T-cell (primary cell): ENCODE measurements at regions not wholly inside any gene's neighbourhood (a gene's known extent, or its start where the extent isn't known, plus 50 kb on each side); places are given as distances from the start of the nearest gene placed in this dataset.

Experiments
- ATAC-seq, 4 experiments: fragments of 200-7000 bp in 3 of 4; fragments of 150-1000 bp in 1 of 4; cut with Tn5 transposase; replicated peaks in 1 of 4; 1 replicate in 3 of 4; 2 replicates in 1 of 4; pipeline ENCODE4 v1.10.0; 2021; ENCODE audit warnings: moderate library complexity in 3 of 4, mild to moderate bottlenecking in 2 of 4, moderate number of reproducible peaks in 1 of 4
- CTCF ChIA-PET, 2 donors: fragments of 300-600 bp; sonication (Branson Sonifier 250); formaldehyde crosslinking; loops; one replicate each; lab custom pipeline; 2022; ENCODE audit warnings: antibody characterized with exemption in 2 of 2; lab: Charles Lee
- POLR2A ChIA-PET, 2 donors: fragments of 300-600 bp; sonication (Branson Sonifier 250); formaldehyde crosslinking; loops; one replicate each; lab custom pipeline; 2022; ENCODE audit warnings: antibody characterized with exemption in 2 of 2; lab: Charles Lee
- DNase-seq, 35 experiments: peaks; one replicate each; pipeline versions ENCODE4 v3.0.0 to v3.0.0-alpha.2; 2013 to 2023
- H3K27ac ChIP-seq: one replicate; pipeline ENCODE4 v1.5.1; 2013; ENCODE audit warnings: low read length
- H3K27me3 ChIP-seq, 2 experiments: replicated peaks in 1 of 2; 1 replicate in 1 of 2; 2 replicates in 1 of 2; pipeline versions ENCODE4 v1.6.1 to v1.7.0; 2013; ENCODE audit warnings: low read length in 1 of 2, mixed read lengths in 1 of 2; ENCODE audit not compliant: control insufficient read depth in 2 of 2, insufficient read depth in 2 of 2; ENCODE audit errors: extremely low read depth in 1 of 2
- H3K36me3 ChIP-seq, 2 donors: 1 replicate in 1 of 2; 2 replicates in 1 of 2; pipeline versions ENCODE4 v1.6.1 to v1.7.0; 2013; ENCODE audit warnings: low read length in 1 of 2; ENCODE audit not compliant: control insufficient read depth in 2 of 2, insufficient read depth in 1 of 2; ENCODE audit errors: extremely low read depth in 1 of 2
- H3K4me1 ChIP-seq, 2 experiments: 1 replicate in 1 of 2; 2 replicates in 1 of 2; pipeline versions ENCODE4 v1.6.1 to v1.7.0; 2013; ENCODE audit warnings: low read length in 2 of 2, mixed read lengths in 1 of 2; ENCODE audit not compliant: insufficient read depth in 2 of 2, control insufficient read depth in 1 of 2; ENCODE audit errors: extremely low read depth in 1 of 2
- H3K4me3 ChIP-seq, 2 donors: 1 replicate in 1 of 2; 2 replicates in 1 of 2; pipeline versions ENCODE4 v1.5.1 to v1.7.0; 2013; ENCODE audit warnings: mild to moderate bottlenecking in 2 of 2, low read length in 1 of 2, moderate library complexity in 1 of 2; ENCODE audit not compliant: control insufficient read depth in 1 of 2; ENCODE audit errors: extremely low read depth in 1 of 2
- H3K9me3 ChIP-seq: 2 replicates; pipeline ENCODE4 v1.7.0; 2013
- H3K27ac Mint-ChIP-seq, 2 donors: one replicate each; pipeline ENCODE4 v1.8.0; 2020 to 2021; ENCODE audit warnings: mild to moderate bottlenecking in 2 of 2, mixed read lengths in 2 of 2
- H3K27me3 Mint-ChIP-seq, 2 donors: one replicate each; pipeline ENCODE4 v1.8.0; 2021 to 2022; ENCODE audit warnings: mixed read lengths in 2 of 2
- H3K36me3 Mint-ChIP-seq: one replicate; pipeline ENCODE4 v1.8.0; 2021; ENCODE audit warnings: mixed read lengths
- H3K4me1 Mint-ChIP-seq, 3 donors: one replicate each; pipeline ENCODE4 v1.8.0; 2020 to 2022; ENCODE audit warnings: mixed read lengths in 3 of 3, mild to moderate bottlenecking in 1 of 3
- H3K4me3 Mint-ChIP-seq, 3 donors: one replicate each; pipeline ENCODE4 v1.8.0; 2020 to 2022; ENCODE audit warnings: mild to moderate bottlenecking in 3 of 3, mixed read lengths in 3 of 3, moderate library complexity in 3 of 3
- H3K9me3 Mint-ChIP-seq, 3 donors: one replicate each; pipeline ENCODE4 v1.8.0; 2020 to 2022; ENCODE audit warnings: mixed read lengths in 3 of 3
- WGBS: methylation state at CpG from one replicate; pipeline ENCODE4 v1.1.5; 2013; ENCODE audit warnings: missing lambda C conversion rate; ENCODE audit not compliant: insufficient coverage; 5-methylcytosine and 5-hydroxymethylcytosine counted together

DNA sequence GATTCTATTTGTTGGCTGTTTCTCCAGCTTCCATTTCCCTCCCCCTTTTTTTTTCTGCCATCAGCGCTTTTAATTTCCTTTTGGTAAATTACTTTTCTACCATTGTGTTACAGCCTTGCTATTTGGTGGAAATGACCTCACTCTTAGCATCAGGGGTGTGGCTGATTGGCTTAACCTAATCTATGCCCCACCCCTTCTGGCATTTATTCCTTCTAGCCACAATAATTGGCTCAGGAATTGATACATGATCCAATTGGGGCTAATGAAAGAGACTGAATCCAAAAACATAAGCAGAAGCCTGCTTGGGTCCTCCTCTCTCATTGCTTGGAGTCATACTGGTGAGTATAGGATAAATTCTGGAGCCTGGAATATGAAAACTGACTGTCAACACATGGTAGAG, 402.4 kb upstream of the LRRC4C start:
- no peaks in the 10 kb centered on the region for H3K36me3 Mint-ChIP-seq
- DNase-seq (no peak), ATAC-seq (no peak)
- H3K9me3 Mint-ChIP-seq, result peaks cover 12 to 33% (median 30%) of the 10 kb centered on the region in 3 donors
- no CpG with 5 or more reads among the region's 1 CpG for WGBS
- no peaks in the 10 kb centered on the region for H3K36me3 ChIP-seq
- H3K4me3 Mint-ChIP-seq, result no peak overlapping the region
- H3K9me3 ChIP-seq, result no peaks in the 10 kb centered on the region
- no peak overlapping the region for H3K27ac Mint-ChIP-seq
- H3K4me1 ChIP-seq, result no peaks in the 10 kb centered on the region
- H3K27me3 Mint-ChIP-seq, result no peaks in the 10 kb centered on the region
- POLR2A ChIA-PET, result no interaction called here
- no peak overlapping the region for H3K4me3 ChIP-seq
- H3K4me1 Mint-ChIP-seq, result no peaks in the 10 kb centered on the region
- CTCF ChIA-PET, result no interaction called here
- H3K27me3 ChIP-seq, result no peaks in the 10 kb centered on the region
- no peak overlapping the region for H3K27ac ChIP-seq

DNA sequence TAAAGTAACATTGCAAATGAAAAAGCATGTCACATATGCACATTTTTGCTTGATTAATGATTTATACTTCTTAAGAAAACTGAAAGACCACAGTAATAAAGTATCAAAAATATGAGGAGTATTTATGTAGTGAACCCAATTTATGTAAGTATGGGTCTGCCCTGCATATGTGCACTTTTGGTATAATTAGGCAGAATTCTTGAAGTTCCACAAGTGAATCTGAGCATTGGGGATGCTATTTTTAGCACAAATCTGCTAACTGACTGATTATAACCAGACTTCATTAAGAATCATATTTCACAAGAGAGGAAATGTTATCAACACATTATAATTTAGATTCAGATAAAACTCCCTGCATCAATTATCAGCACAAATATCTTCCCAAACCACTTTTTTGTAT, 407.1 kb upstream of the LRRC4C start:
- Mint-ChIP-seq H3K36me3 (no peaks in the 10 kb centered on the region), H3K4me3 (no peak overlapping the region), H3K9me3 (peaks cover 4 to 17% (median 5%) of the 10 kb centered on the region in 3 donors), H3K27ac (no peak overlapping the region), H3K4me1 (no peaks in the 10 kb centered on the region), H3K27me3 (no peaks in the 10 kb centered on the region)
- no peak for ATAC-seq
- no peaks in the 10 kb centered on the region for H3K4me1 ChIP-seq
- H3K4me3 ChIP-seq, result no peak overlapping the region
- POLR2A ChIA-PET, result interaction anchor here in 1 of 2 donors (0.6 kb wide), 1 partner anchor 1321 kb away, joined by 3 read pairs; no protein-coding TSS in a partner anchor
- no peaks in the 10 kb centered on the region for H3K27me3 ChIP-seq
- no peak for DNase-seq
- H3K36me3 ChIP-seq, result no peaks in the 10 kb centered on the region
- H3K27ac ChIP-seq, result no peak overlapping the region
- no peaks in the 10 kb centered on the region for H3K9me3 ChIP-seq
- CTCF ChIA-PET, result no interaction called here

DNA sequence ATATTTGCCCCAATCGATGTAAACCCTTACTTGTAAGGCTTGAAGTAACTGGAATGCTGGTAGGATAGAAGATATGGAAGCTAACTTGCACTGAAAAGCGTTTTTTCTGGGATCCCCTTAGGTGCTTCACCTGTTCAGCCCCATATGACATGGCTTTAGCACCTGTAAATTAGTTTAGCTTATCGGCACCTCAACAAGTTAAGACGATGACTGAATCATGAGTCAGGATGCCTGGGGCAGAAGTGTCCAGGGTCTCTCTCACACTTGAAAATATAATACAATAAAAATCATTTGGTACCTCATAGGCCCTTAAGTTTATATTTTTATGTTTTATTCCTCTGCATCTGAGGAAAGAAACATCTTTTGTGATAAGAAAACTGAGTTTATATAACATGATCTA, 409.2 kb upstream of the LRRC4C start:
- POLR2A ChIA-PET, result no interaction called here
- CTCF ChIA-PET, result no interaction called here

DNA sequence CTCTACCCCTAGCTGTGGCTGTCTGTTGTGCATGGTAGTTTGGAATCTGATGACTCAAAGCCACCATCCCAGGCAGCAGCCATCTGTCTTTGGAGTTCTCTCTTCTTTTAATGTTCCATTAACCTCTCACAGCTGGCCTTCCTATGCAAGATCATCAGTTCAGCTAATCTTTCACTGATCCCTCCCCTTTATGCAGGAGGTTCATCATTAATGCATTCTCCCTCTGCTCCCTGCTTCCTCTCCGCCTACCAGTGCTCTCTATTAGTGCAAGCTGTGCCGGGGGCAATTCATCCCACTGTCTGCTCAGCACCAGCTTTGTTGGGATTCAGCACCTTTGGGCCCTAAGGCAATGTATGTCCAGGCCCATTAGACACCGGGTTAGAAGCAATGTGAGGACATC, 413.0 kb upstream of the LRRC4C start:
- H3K27ac Mint-ChIP-seq, result no peak overlapping the region
- WGBS, result 81% methylated on average over 3 of the region's 3 CpGs
- peaks cover 11 to 20% (median 13%) of the 10 kb centered on the region in 3 donors for H3K9me3 Mint-ChIP-seq
- ATAC-seq (no peak), DNase-seq (no peak)
- no peaks in the 10 kb centered on the region for H3K27me3 Mint-ChIP-seq
- no peaks in the 10 kb centered on the region for H3K36me3 Mint-ChIP-seq
- no peaks in the 10 kb centered on the region for H3K27me3 ChIP-seq
- ChIA-PET POLR2A (no interaction called here), CTCF (no interaction called here)
- H3K4me1 ChIP-seq, result no peaks in the 10 kb centered on the region
- peaks cover 5% of the 10 kb centered on the region for H3K9me3 ChIP-seq
- H3K4me3 Mint-ChIP-seq, result no peak overlapping the region
- H3K4me1 Mint-ChIP-seq, result no peaks in the 10 kb centered on the region
- H3K4me3 ChIP-seq, result no peak overlapping the region
- no peak overlapping the region for H3K27ac ChIP-seq
- H3K36me3 ChIP-seq, result no peaks in the 10 kb centered on the region

More for the DNA sequence above, 409.2 kb upstream of the LRRC4C start:
- no peak overlapping the region for H3K27ac Mint-ChIP-seq
- no peaks in the 10 kb centered on the region for H3K4me1 Mint-ChIP-seq
- H3K36me3 Mint-ChIP-seq, result no peaks in the 10 kb centered on the region
- Histone ChIP-seq H3K27ac (no peak overlapping the region), H3K9me3 (peaks cover 2% of the 10 kb centered on the region), H3K4me1 (no peaks in the 10 kb centered on the region), H3K27me3 (no peaks in the 10 kb centered on the region), H3K4me3 (no peak overlapping the region), H3K36me3 (no peaks in the 10 kb centered on the region)
- H3K4me3 Mint-ChIP-seq, result no peak overlapping the region
- ATAC-seq (no peak), DNase-seq (no peak)
- no peaks in the 10 kb centered on the region for H3K27me3 Mint-ChIP-seq
- H3K9me3 Mint-ChIP-seq, result peaks cover 10 to 17% (median 15%) of the 10 kb centered on the region in 3 donors
- WGBS, result 20% methylated on average over 1 of the region's 4 CpGs

GRCh38 chr11:41872870-41873269, 413.4 kb upstream of the LRRC4C start:
- POLR2A ChIA-PET, result no interaction called here
- Mint-ChIP-seq H3K4me1 (no peaks in the 10 kb centered on the region), H3K4me3 (no peak overlapping the region), H3K9me3 (peaks cover 11 to 23% (median 13%) of the 10 kb centered on the region in 3 donors), H3K27ac (no peak overlapping the region), H3K27me3 (no peaks in the 10 kb centered on the region), H3K36me3 (no peaks in the 10 kb centered on the region)
- DNase-seq (no peak), ATAC-seq (no peak)
- CTCF ChIA-PET, result no interaction called here
- Histone ChIP-seq H3K36me3 (no peaks in the 10 kb centered on the region), H3K27ac (no peak overlapping the region), H3K4me3 (no peak overlapping the region), H3K9me3 (peaks cover 5% of the 10 kb centered on the region), H3K4me1 (no peaks in the 10 kb centered on the region), H3K27me3 (no peaks in the 10 kb centered on the region)
- no CpG with 5 or more reads among the region's 4 CpGs for WGBS

DNA sequence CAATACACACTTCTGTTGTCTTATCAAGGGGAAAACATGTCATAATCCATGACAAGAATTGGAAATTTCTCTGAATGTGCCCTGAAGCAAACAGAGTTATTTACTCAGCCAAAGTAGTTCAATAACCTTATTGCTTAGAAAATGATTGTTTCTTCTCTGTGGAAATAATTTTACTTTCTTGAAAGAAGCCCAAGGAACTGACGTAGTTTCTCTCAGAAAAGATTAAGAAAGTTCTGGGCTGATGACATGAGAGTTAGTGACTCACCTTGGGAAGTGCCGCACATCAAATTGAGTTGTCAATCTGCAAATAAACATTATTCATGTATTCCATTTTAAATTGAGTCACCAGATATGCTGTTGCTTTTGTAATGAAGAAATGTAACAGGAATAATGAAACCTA, 418.6 kb upstream of the LRRC4C start:
- H3K27ac ChIP-seq, result no peak overlapping the region
- WGBS, result no CpG with 5 or more reads among the region's 2 CpGs
- H3K27ac Mint-ChIP-seq, result no peak overlapping the region
- H3K27me3 Mint-ChIP-seq, result no peaks in the 10 kb centered on the region
- DNase-seq, result no peak
- no peaks in the 10 kb centered on the region for H3K4me1 Mint-ChIP-seq
- ChIA-PET POLR2A (no interaction called here), CTCF (no interaction called here)
- peaks cover 3% of the 10 kb centered on the region for H3K9me3 ChIP-seq
- no peak overlapping the region for H3K4me3 ChIP-seq
- ATAC-seq, result no peak
- no peaks in the 10 kb centered on the region for H3K4me1 ChIP-seq
- H3K4me3 Mint-ChIP-seq, result no peak overlapping the region
- no peaks in the 10 kb centered on the region for H3K27me3 ChIP-seq
- peaks cover 8 to 41% (median 18%) of the 10 kb centered on the region in 3 donors for H3K9me3 Mint-ChIP-seq
- H3K36me3 ChIP-seq, result no peaks in the 10 kb centered on the region
- H3K36me3 Mint-ChIP-seq, result no peaks in the 10 kb centered on the region

DNA sequence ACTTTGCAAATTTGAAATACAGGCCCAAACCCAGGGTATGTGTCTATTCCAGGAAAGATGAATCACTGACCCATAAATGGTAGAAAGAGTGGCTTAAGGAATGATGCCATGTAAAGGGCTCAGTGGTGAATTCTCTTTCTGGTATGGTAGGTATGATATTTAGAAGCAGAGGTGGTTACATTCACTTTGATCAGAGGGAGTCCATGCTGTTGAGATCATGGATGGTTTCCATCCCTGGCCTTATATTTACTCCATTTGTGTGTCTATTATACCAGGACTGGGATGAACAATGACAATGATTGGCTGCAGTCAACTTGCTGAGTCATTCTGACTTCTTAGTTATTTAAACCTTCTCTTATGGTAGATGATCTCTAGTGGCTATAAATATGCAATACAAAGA, 419.8 kb upstream of the LRRC4C start:
- no peaks in the 10 kb centered on the region for H3K36me3 Mint-ChIP-seq
- Histone ChIP-seq H3K27me3 (no peaks in the 10 kb centered on the region), H3K27ac (no peak overlapping the region), H3K4me3 (no peak overlapping the region), H3K9me3 (peaks cover 3% of the 10 kb centered on the region), H3K4me1 (no peaks in the 10 kb centered on the region), H3K36me3 (no peaks in the 10 kb centered on the region)
- H3K27ac Mint-ChIP-seq, result no peak overlapping the region
- DNase-seq (no peak), ATAC-seq (no peak)
- POLR2A ChIA-PET, result no interaction called here
- H3K27me3 Mint-ChIP-seq, result no peaks in the 10 kb centered on the region
- H3K9me3 Mint-ChIP-seq, result peaks cover 4 to 33% (median 21%) of the 10 kb centered on the region in 3 donors
- no peaks in the 10 kb centered on the region for H3K4me1 Mint-ChIP-seq
- H3K4me3 Mint-ChIP-seq, result no peak overlapping the region
- CTCF ChIA-PET, result no interaction called here
